HCT116 (cell line): ENCODE measurements at regions not wholly inside any gene's neighbourhood (a gene's known extent, or its start where the extent isn't known, plus 50 kb on each side); places are given as distances from the start of the nearest gene placed in this dataset.

ENCODE experiments used
- POLR2A ChIP-seq: IDR thresholded peaks from 2 replicates; pipeline ENCODE4 v1.7.0; 2011; ENCODE audit warnings: borderline replicate concordance; ENCODE audit not compliant: insufficient read depth, insufficient read length; ENCODE audit errors: extremely low read depth
- TF ChIP-seq, protein P1 (sequence below), 3 experiments: fragments of 200-600 bp in 1 of 3; sonication (generic) in 1 of 3; IDR thresholded peaks in 2 of 3; conservative IDR thresholded peaks in 1 of 3; 2 replicates each; pipeline ENCODE4 v1.5.1; 2012 to 2017; ENCODE audit warnings: low read depth in 2 of 3, low read length in 2 of 3, antibody characterized with exemption in 1 of 3, borderline replicate concordance in 1 of 3, control low read depth in 1 of 3, mild to moderate bottlenecking in 1 of 3, mixed read lengths in 1 of 3, mixed run types in 1 of 3, moderate library complexity in 1 of 3; ENCODE audit not compliant: insufficient read depth in 1 of 3

- TF ChIP-seq, protein P1, sequence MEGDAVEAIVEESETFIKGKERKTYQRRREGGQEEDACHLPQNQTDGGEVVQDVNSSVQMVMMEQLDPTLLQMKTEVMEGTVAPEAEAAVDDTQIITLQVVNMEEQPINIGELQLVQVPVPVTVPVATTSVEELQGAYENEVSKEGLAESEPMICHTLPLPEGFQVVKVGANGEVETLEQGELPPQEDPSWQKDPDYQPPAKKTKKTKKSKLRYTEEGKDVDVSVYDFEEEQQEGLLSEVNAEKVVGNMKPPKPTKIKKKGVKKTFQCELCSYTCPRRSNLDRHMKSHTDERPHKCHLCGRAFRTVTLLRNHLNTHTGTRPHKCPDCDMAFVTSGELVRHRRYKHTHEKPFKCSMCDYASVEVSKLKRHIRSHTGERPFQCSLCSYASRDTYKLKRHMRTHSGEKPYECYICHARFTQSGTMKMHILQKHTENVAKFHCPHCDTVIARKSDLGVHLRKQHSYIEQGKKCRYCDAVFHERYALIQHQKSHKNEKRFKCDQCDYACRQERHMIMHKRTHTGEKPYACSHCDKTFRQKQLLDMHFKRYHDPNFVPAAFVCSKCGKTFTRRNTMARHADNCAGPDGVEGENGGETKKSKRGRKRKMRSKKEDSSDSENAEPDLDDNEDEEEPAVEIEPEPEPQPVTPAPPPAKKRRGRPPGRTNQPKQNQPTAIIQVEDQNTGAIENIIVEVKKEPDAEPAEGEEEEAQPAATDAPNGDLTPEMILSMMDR (IDR thresholded peaks at IDR 0.05 in 2 of 3, conservative IDR thresholded peaks at IDR 0.05 in 1 of 3; ENCODE audit: borderline replicate concordance in 1 of 3, insufficient read depth in 1 of 3, low read depth in 2 of 3, low read length in 2 of 3): no peak
- no peak for TF ChIP-seq POLR2A
These were observed 363.9 kb downstream of the GASK1B start for GRCh38 chr4:157808796-157809383.
